ENCODE measurements at regions not wholly inside any gene's neighbourhood (a gene's known extent, or its start where the extent isn't known, plus 50 kb on each side); places are given as distances from the start of the nearest gene placed in this dataset.

- ATAC-seq (replicated peaks in 1 of 4), result peak in 1 of 4 experiments; percentile 21
- Mint-ChIP-seq H3K27me3 (no peaks in the 10 kb centered on the region), H3K4me1 (peaks cover 85 to 90% (median 86%) of the 10 kb centered on the region in 3 donors), H3K27ac (peak overlapping the region; percentile 93 to 96), H3K36me3 (no peaks in the 10 kb centered on the region), H3K4me3 (peak overlapping the region in 1 of 3 donors; percentile 63), H3K9me3 (peaks cover 0 to 4% (median 0%) of the 10 kb centered on the region in 3 donors)
- peaks cover 41 to 47% of the 10 kb centered on the region in 2 experiments for H3K4me1 ChIP-seq (ENCODE audit: control insufficient read depth in 1 of 2, extremely low read depth in 1 of 2, insufficient read depth in 2 of 2, low read length in 2 of 2)
- peak in 1 of 35 experiments; percentile 28 for DNase-seq
- H3K4me3 ChIP-seq (ENCODE audit: control insufficient read depth in 1 of 2, extremely low read depth in 1 of 2, low read length in 1 of 2), result no peak overlapping the region
- CTCF ChIA-PET, result no interaction called here
- H3K27me3 ChIP-seq (replicated peaks in 1 of 2; ENCODE audit: control insufficient read depth in 2 of 2, extremely low read depth in 1 of 2, insufficient read depth in 2 of 2, low read length in 1 of 2), result no peaks in the 10 kb centered on the region
- POLR2A ChIA-PET, result no interaction called here
- H3K36me3 ChIP-seq (ENCODE audit: control insufficient read depth in 2 of 2, extremely low read depth in 1 of 2, insufficient read depth in 1 of 2, low read length in 1 of 2), result no peaks in the 10 kb centered on the region
- H3K9me3 ChIP-seq, result no peaks in the 10 kb centered on the region
- 80% methylated on average over 1 of the region's 5 CpGs for WGBS (ENCODE audit: insufficient coverage)
- peak overlapping the region; percentile 66 for H3K27ac ChIP-seq (ENCODE audit: low read length)
Measured at GRCh38 chr5:56693220-56693579, 122.1 kb upstream of the MAP3K1 start.

GRCh38 chr5:56692359-56693219 is 122.8 kb upstream of the MAP3K1 start:
- ATAC-seq (replicated peaks in 1 of 4) (peak; percentile 51 to 70 (median 68)), DNase-seq (peak in 1 of 35 experiments; percentile 41)
- H3K27me3 Mint-ChIP-seq, result no peaks in the 10 kb centered on the region
- peaks cover 87 to 91% (median 87%) of the 10 kb centered on the region in 3 donors for H3K4me1 Mint-ChIP-seq
- peaks cover 0 to 4% (median 0%) of the 10 kb centered on the region in 3 donors for H3K9me3 Mint-ChIP-seq
- Histone ChIP-seq H3K4me1 (ENCODE audit: control insufficient read depth in 1 of 2, extremely low read depth in 1 of 2, insufficient read depth in 2 of 2, low read length in 2 of 2) (peaks cover 48 to 51% of the 10 kb centered on the region in 2 experiments), H3K27ac (ENCODE audit: low read length) (peak overlapping the region; percentile 66), H3K4me3 (ENCODE audit: control insufficient read depth in 1 of 2, extremely low read depth in 1 of 2, low read length in 1 of 2) (peak overlapping the region in 1 of 2 donors; percentile 20), H3K27me3 (replicated peaks in 1 of 2; ENCODE audit: control insufficient read depth in 2 of 2, extremely low read depth in 1 of 2, insufficient read depth in 2 of 2, low read length in 1 of 2) (no peaks in the 10 kb centered on the region), H3K36me3 (ENCODE audit: control insufficient read depth in 2 of 2, extremely low read depth in 1 of 2, insufficient read depth in 1 of 2, low read length in 1 of 2) (no peaks in the 10 kb centered on the region), H3K9me3 (no peaks in the 10 kb centered on the region)
- ChIA-PET CTCF (no interaction called here), POLR2A (no interaction called here)
- no CpG with 5 or more reads among the region's 10 CpGs for WGBS (ENCODE audit: insufficient coverage)
- peak overlapping the region; percentile 93 to 96 for H3K27ac Mint-ChIP-seq
- peak overlapping the region; percentile 43 to 63 (median 57) for H3K4me3 Mint-ChIP-seq
- no peaks in the 10 kb centered on the region for H3K36me3 Mint-ChIP-seq

GRCh38 chr5:56688402-56688801 is 126.9 kb upstream of the MAP3K1 start:
- WGBS (ENCODE audit: insufficient coverage), result 83% methylated on average over 1 of the region's 1 CpG
- Mint-ChIP-seq H3K27ac (peak overlapping the region; percentile 90 to 93), H3K36me3 (no peaks in the 10 kb centered on the region), H3K4me1 (peaks cover 87 to 96% (median 92%) of the 10 kb centered on the region in 3 donors), H3K4me3 (peak overlapping the region in 1 of 3 donors; percentile 45), H3K27me3 (no peaks in the 10 kb centered on the region), H3K9me3 (peaks cover 0 to 3% (median 0%) of the 10 kb centered on the region in 3 donors)
- no peak for DNase-seq
- H3K4me1 ChIP-seq (ENCODE audit: control insufficient read depth in 1 of 2, extremely low read depth in 1 of 2, insufficient read depth in 2 of 2, low read length in 2 of 2), result peaks cover 55 to 69% of the 10 kb centered on the region in 2 experiments
- ATAC-seq (replicated peaks in 1 of 4), result no peak
- no peaks in the 10 kb centered on the region for H3K9me3 ChIP-seq
- CTCF ChIA-PET, result no interaction called here
- no peak overlapping the region for H3K4me3 ChIP-seq (ENCODE audit: control insufficient read depth in 1 of 2, extremely low read depth in 1 of 2, low read length in 1 of 2)
- no peaks in the 10 kb centered on the region for H3K36me3 ChIP-seq (ENCODE audit: control insufficient read depth in 2 of 2, extremely low read depth in 1 of 2, insufficient read depth in 1 of 2, low read length in 1 of 2)
- H3K27ac ChIP-seq (ENCODE audit: low read length), result peak overlapping the region; percentile 64
- no peaks in the 10 kb centered on the region for H3K27me3 ChIP-seq (replicated peaks in 1 of 2; ENCODE audit: control insufficient read depth in 2 of 2, extremely low read depth in 1 of 2, insufficient read depth in 2 of 2, low read length in 1 of 2)
- POLR2A ChIA-PET, result no interaction called here

GRCh38 chr5:56686337-56687195 is 128.8 kb upstream of the MAP3K1 start:
- no peaks in the 10 kb centered on the region for H3K27me3 Mint-ChIP-seq
- peaks cover 77 to 96% (median 89%) of the 10 kb centered on the region in 3 donors for H3K4me1 Mint-ChIP-seq
- Histone ChIP-seq H3K4me1 (ENCODE audit: control insufficient read depth in 1 of 2, extremely low read depth in 1 of 2, insufficient read depth in 2 of 2, low read length in 2 of 2) (peaks cover 49 to 59% of the 10 kb centered on the region in 2 experiments), H3K9me3 (no peaks in the 10 kb centered on the region), H3K36me3 (ENCODE audit: control insufficient read depth in 2 of 2, extremely low read depth in 1 of 2, insufficient read depth in 1 of 2, low read length in 1 of 2) (no peaks in the 10 kb centered on the region), H3K27me3 (replicated peaks in 1 of 2; ENCODE audit: control insufficient read depth in 2 of 2, extremely low read depth in 1 of 2, insufficient read depth in 2 of 2, low read length in 1 of 2) (no peaks in the 10 kb centered on the region), H3K4me3 (ENCODE audit: control insufficient read depth in 1 of 2, extremely low read depth in 1 of 2, low read length in 1 of 2) (no peak overlapping the region), H3K27ac (ENCODE audit: low read length) (peak overlapping the region; percentile 64)
- peak overlapping the region; percentile 86 to 93 for H3K27ac Mint-ChIP-seq
- H3K9me3 Mint-ChIP-seq, result peaks cover 0 to 3% (median 0%) of the 10 kb centered on the region in 3 donors
- H3K36me3 Mint-ChIP-seq, result no peaks in the 10 kb centered on the region
- peak; percentile 46 to 73 (median 58) for ATAC-seq (replicated peaks in 1 of 4)
- ChIA-PET CTCF (interaction anchor here (0.6 to 0.7 kb wide), 3 partner anchors 41 to 127 kb away, joined by 3 read pairs; no protein-coding TSS in a partner anchor), POLR2A (interaction anchor here (0.6 to 1.5 kb wide), 5 partner anchors 10 to 645 kb away, joined by 3 to 6 read pairs (median 4); no protein-coding TSS in a partner anchor)
- WGBS (ENCODE audit: insufficient coverage), result 100% methylated on average over 1 of the region's 5 CpGs
- peak in 2 of 35 experiments; percentile 27 to 45 for DNase-seq
- H3K4me3 Mint-ChIP-seq, result peak overlapping the region in 1 of 3 donors; percentile 34

- ChIA-PET CTCF (interaction anchor here (0.7 kb wide), 2 partner anchors 40 to 127 kb away, joined by 3 read pairs; no protein-coding TSS in a partner anchor), POLR2A (interaction anchor here (0.5 to 1.5 kb wide), 5 partner anchors 11 to 692 kb away, joined by 3 to 9 read pairs (median 4); no protein-coding TSS in a partner anchor)
- Mint-ChIP-seq H3K27ac (peak overlapping the region; percentile 86 to 93), H3K4me1 (peaks cover 77 to 96% (median 89%) of the 10 kb centered on the region in 3 donors), H3K27me3 (no peaks in the 10 kb centered on the region), H3K36me3 (no peaks in the 10 kb centered on the region), H3K4me3 (no peak overlapping the region), H3K9me3 (peaks cover 0 to 3% (median 0%) of the 10 kb centered on the region in 3 donors)
- ATAC-seq (replicated peaks in 1 of 4) (no peak), DNase-seq (no peak)
- Histone ChIP-seq H3K27ac (ENCODE audit: low read length) (peak overlapping the region; percentile 64), H3K4me1 (ENCODE audit: control insufficient read depth in 1 of 2, extremely low read depth in 1 of 2, insufficient read depth in 2 of 2, low read length in 2 of 2) (peaks cover 52 to 58% of the 10 kb centered on the region in 2 experiments), H3K9me3 (no peaks in the 10 kb centered on the region), H3K4me3 (ENCODE audit: control insufficient read depth in 1 of 2, extremely low read depth in 1 of 2, low read length in 1 of 2) (no peak overlapping the region), H3K27me3 (replicated peaks in 1 of 2; ENCODE audit: control insufficient read depth in 2 of 2, extremely low read depth in 1 of 2, insufficient read depth in 2 of 2, low read length in 1 of 2) (no peaks in the 10 kb centered on the region), H3K36me3 (ENCODE audit: control insufficient read depth in 2 of 2, extremely low read depth in 1 of 2, insufficient read depth in 1 of 2, low read length in 1 of 2) (no peaks in the 10 kb centered on the region)
- 67% methylated on average over 1 of the region's 2 CpGs for WGBS (ENCODE audit: insufficient coverage)
Measured at GRCh38 chr5:56685503-56686217, 129.7 kb upstream of the MAP3K1 start.
